Lower leg skin (tissue), 3 donors: ENCODE measurements at regions not wholly inside any gene's neighbourhood (a gene's known extent, or its start where the extent isn't known, plus 50 kb on each side); places are given as distances from the start of the nearest gene placed in this dataset.

ENCODE experiments used
- POLR2A ChIP-seq, 2 donors: fragments of 450-650 bp; IDR thresholded peaks; one replicate each; pipeline ENCODE4 v1.6.1; 2016 to 2017; ENCODE audit warnings: antibody characterized with exemption in 2 of 2, mild to moderate bottlenecking in 1 of 2, moderate library complexity in 1 of 2
- TF ChIP-seq, protein P1 (sequence below), 3 donors: fragments of 450-650 bp; IDR thresholded peaks; one replicate each; pipeline ENCODE4 v1.5.1; 2016; ENCODE audit warnings: antibody characterized with exemption in 3 of 3, mild to moderate bottlenecking in 3 of 3, moderate library complexity in 2 of 3

DNA sequence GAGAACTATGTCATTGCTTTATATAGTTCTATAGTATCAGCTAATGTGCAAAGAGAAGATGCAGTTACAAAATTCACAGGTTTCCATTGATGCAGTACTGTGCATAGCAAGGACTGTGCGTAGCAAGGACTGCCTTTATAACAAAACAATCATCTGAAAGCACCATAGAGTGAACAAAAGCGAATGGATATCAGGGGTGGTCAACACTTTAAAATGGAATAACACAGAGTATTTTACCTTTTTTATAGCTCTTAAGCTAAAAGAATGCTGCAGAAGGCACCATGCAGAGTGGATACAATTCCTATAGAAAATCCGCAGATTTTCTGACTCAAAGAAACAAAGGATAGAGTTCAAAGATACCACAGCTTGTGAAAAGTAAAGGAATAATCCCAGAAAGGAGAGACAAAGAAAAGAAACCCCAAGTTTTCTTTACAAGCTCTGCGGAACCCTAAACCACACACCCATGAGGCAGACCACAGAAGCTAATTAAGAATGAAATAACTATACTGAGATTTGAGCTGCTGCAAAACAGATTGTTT, 229.9 kb upstream of the DTNA start:
- TF ChIP-seq POLR2A (IDR thresholded peaks at IDR 0.05), result no peak
- TF ChIP-seq, protein P1, sequence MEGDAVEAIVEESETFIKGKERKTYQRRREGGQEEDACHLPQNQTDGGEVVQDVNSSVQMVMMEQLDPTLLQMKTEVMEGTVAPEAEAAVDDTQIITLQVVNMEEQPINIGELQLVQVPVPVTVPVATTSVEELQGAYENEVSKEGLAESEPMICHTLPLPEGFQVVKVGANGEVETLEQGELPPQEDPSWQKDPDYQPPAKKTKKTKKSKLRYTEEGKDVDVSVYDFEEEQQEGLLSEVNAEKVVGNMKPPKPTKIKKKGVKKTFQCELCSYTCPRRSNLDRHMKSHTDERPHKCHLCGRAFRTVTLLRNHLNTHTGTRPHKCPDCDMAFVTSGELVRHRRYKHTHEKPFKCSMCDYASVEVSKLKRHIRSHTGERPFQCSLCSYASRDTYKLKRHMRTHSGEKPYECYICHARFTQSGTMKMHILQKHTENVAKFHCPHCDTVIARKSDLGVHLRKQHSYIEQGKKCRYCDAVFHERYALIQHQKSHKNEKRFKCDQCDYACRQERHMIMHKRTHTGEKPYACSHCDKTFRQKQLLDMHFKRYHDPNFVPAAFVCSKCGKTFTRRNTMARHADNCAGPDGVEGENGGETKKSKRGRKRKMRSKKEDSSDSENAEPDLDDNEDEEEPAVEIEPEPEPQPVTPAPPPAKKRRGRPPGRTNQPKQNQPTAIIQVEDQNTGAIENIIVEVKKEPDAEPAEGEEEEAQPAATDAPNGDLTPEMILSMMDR (IDR thresholded peaks at IDR 0.05), result no peak
